ENCODE measurements at regions not wholly inside any gene's neighbourhood (a gene's known extent, or its start where the extent isn't known, plus 50 kb on each side); places are given as distances from the start of the nearest gene placed in this dataset.
A peak's percentile ranks its signal among the peaks of the same experiment; 100 is the strongest.

DNA sequence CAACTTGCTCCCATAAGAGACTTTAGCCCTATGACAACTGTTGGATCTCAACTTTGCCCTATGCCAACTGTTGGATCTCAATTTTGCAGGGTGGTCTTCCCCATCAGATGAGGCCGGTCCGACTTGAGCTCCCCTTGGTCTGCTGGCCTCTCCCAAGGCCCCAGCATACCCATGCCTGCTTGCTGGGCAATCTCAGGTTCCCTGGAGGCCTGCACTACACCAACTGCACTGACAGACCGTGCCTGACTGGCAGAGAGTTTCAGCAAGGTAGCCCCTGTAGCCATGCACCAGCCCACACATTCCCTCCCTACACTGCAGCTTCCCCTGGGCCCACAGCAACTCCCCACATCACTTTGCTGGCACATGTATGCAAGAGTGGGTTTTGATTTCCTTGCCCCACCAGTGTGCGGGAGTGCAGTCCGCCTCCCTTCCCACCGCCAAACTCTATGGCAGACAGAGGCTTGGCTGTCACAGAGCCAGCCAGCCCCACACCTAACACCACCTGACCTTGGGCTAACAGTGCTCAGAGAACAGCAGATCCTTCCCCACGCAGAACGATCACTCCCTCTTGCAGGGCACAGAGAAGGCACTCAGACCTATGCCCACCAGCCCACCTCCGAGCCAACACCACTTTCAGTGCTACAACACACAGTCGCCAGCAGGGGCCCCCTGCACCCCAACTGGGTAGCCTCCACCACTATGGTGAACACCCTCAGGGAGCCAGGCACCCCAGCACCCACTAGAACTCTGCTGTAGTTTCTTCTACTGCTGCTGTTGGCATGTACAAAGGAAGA is 279.9 kb upstream of the COX7C start:
- Mint-ChIP-seq H3K9me3 (peaks cover 2% of the 10 kb centered on the region in 2 experiments; a peak in 1 of 5 replicates), H3K36me3 (ENCODE audit: insufficient read depth in 1 of 3, low read depth in 3 of 3) (no peaks in the 10 kb centered on the region), H3K4me3 (no peak overlapping the region), H3K27ac (no peak overlapping the region), H3K4me1 (no peaks in the 10 kb centered on the region), H3K27me3 (ENCODE audit: low read depth) (no peaks in the 10 kb centered on the region)
- Histone ChIP-seq H4K91ac (ENCODE audit: insufficient read length, low read depth, low read length) (no peak overlapping the region), H3K18ac (ENCODE audit: insufficient read length, low read depth, low read length) (no peak overlapping the region), H3K9me3 (ENCODE audit: control insufficient read depth, low read depth, low read length) (no peaks in the 10 kb centered on the region), H2AFZ (ENCODE audit: low read length) (no peak overlapping the region), H2BK20ac (ENCODE audit: low read depth, low read length, poor library complexity, severe bottlenecking) (no peak overlapping the region), H2BK12ac (ENCODE audit: insufficient read length, low read depth, low read length) (no peak overlapping the region), H4K20me1 (ENCODE audit: control insufficient read depth, insufficient read depth, insufficient read length) (no peaks in the 10 kb centered on the region), H3K27me3 (ENCODE audit: insufficient read depth, low read length) (no peaks in the 10 kb centered on the region), H2BK120ac (ENCODE audit: low read depth, low read length, poor library complexity, severe bottlenecking) (no peak overlapping the region), H3T11ph (ENCODE audit: low read length) (no peak overlapping the region), H3K4me1 (ENCODE audit: insufficient read depth, low read length) (no peaks in the 10 kb centered on the region), H3K23me2 (ENCODE audit: insufficient read length, low read depth, low read length, poor library complexity, severe bottlenecking) (no peaks in the 10 kb centered on the region), H3K9ac (ENCODE audit: extremely low read depth, insufficient read length, low read length) (no peak overlapping the region), H3K27ac (ENCODE audit: insufficient read length, low read depth, low read length) (no peak overlapping the region), H3K79me1 (ENCODE audit: insufficient read depth, low read depth, low read length, poor library complexity, severe bottlenecking) (no peaks in the 10 kb centered on the region), H3K4me2 (ENCODE audit: insufficient read depth, insufficient read length, low read length) (no peak overlapping the region), H3K4ac (ENCODE audit: low read depth, low read length) (no peak overlapping the region), H2BK5ac (ENCODE audit: insufficient read length, low read length) (no peak overlapping the region), H4K8ac (replicated peaks; ENCODE audit: insufficient read length, low read depth, low read length) (no peak overlapping the region), H3K14ac (ENCODE audit: insufficient read depth, low read length) (no peak overlapping the region), H2AK5ac (ENCODE audit: insufficient read length, low read length) (no peak overlapping the region), H4K5ac (ENCODE audit: insufficient read length, low read depth, low read length) (no peak overlapping the region), H2BK15ac (ENCODE audit: low read depth, low read length) (no peak overlapping the region), H3K79me2 (ENCODE audit: insufficient read depth, low read length) (no peaks in the 10 kb centered on the region), H3K56ac (ENCODE audit: insufficient read length, low read depth, low read length) (no peak overlapping the region), H3K23ac (ENCODE audit: insufficient read length, low read depth, low read length) (no peak overlapping the region)
- WGBS (ENCODE audit: extremely low coverage, insufficient read length, low lambda C conversion rate): no CpG with 5 or more reads among the region's 10 CpGs
- TF ChIP-seq, protein P1, sequence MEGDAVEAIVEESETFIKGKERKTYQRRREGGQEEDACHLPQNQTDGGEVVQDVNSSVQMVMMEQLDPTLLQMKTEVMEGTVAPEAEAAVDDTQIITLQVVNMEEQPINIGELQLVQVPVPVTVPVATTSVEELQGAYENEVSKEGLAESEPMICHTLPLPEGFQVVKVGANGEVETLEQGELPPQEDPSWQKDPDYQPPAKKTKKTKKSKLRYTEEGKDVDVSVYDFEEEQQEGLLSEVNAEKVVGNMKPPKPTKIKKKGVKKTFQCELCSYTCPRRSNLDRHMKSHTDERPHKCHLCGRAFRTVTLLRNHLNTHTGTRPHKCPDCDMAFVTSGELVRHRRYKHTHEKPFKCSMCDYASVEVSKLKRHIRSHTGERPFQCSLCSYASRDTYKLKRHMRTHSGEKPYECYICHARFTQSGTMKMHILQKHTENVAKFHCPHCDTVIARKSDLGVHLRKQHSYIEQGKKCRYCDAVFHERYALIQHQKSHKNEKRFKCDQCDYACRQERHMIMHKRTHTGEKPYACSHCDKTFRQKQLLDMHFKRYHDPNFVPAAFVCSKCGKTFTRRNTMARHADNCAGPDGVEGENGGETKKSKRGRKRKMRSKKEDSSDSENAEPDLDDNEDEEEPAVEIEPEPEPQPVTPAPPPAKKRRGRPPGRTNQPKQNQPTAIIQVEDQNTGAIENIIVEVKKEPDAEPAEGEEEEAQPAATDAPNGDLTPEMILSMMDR (conservative IDR thresholded peaks at IDR 0.05): peak; percentile 42; the same call in 2 of the 3 replicates
- DNase-seq: peak; percentile 45

All from H9 (cell line).